ENCODE measurements at regions not wholly inside any gene's neighbourhood (a gene's known extent, or its start where the extent isn't known, plus 50 kb on each side); places are given as distances from the start of the nearest gene placed in this dataset.

DNA sequence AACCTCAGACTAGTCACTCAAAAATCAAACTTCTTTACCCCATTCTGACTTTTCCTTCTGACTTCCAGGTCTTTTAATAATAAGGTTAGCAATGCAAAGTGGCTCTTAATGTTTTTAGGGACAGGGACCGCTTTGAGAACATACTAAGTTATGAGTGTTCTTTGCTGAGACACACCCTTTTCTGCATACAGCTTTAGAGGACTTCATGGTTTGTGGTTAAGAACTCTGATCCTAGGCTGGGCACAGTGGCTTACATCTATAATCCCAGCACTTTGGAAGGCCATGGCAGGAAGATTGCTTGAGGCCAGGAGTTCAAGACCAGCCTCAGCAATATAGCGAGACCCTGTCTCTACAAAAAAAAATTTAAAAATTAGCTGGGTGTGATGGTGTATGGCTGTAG lies 85.8 kb upstream of the CACNA2D3 start:
- no TSS peak for BruUV-seq (replicated peaks)
- H3K9me2 ChIP-seq (ENCODE audit: insufficient read depth), result peaks cover 3% of the 10 kb centered on the region; the same call in 1 of the 2 replicates
- no peak overlapping the region for H2AFZ ChIP-seq (ENCODE audit: low read depth, low read length, poor library complexity, severe bottlenecking)
- H3K27ac ChIP-seq (ENCODE audit: low read depth, low read length), result no peak overlapping the region
- H3K79me2 ChIP-seq (ENCODE audit: insufficient read depth, low read length), result no peaks in the 10 kb centered on the region
- H3K4me1 ChIP-seq (ENCODE audit: control insufficient read depth in 1 of 2, insufficient read depth in 2 of 2, low read length in 2 of 2), result no peaks in the 10 kb centered on the region
- ATAC-seq, result no peak
- H3K9me3 ChIP-seq (ENCODE audit: control insufficient read depth in 1 of 2, insufficient read depth in 1 of 2, low read depth in 1 of 2, low read length in 2 of 2), result no peaks in the 10 kb centered on the region
- H3K9ac ChIP-seq (ENCODE audit: low read length), result no peak overlapping the region
- CTCF ChIA-PET, result no interaction called here
- H3K4me3 ChIP-seq (replicated peaks in 1 of 2; ENCODE audit: low read depth in 1 of 2, low read length in 2 of 2), result no peak overlapping the region
- TF ChIP-seq SIN3A (IDR thresholded peaks at IDR 0.05; ENCODE audit: low read depth), result no peak
- no peak for TF ChIP-seq EGR1 (IDR thresholded peaks at IDR 0.05; ENCODE audit: low read depth)
- TF ChIP-seq, protein P1, sequence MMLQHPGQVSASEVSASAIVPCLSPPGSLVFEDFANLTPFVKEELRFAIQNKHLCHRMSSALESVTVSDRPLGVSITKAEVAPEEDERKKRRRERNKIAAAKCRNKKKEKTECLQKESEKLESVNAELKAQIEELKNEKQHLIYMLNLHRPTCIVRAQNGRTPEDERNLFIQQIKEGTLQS (IDR thresholded peaks at IDR 0.05), result no peak
- no peak for TF ChIP-seq EZH2phosphoT487 (IDR thresholded peaks at IDR 0.05; ENCODE audit: borderline replicate concordance)
- TF ChIP-seq CBX3 (IDR thresholded peaks at IDR 0.05; ENCODE audit: low read depth), result no peak
- TF ChIP-seq SP1 (IDR thresholded peaks at IDR 0.05; ENCODE audit: low read depth), result no peak
- TF ChIP-seq FOSL1 (IDR thresholded peaks at IDR 0.05; ENCODE audit: low read depth), result no peak
- TF ChIP-seq, protein P2, sequence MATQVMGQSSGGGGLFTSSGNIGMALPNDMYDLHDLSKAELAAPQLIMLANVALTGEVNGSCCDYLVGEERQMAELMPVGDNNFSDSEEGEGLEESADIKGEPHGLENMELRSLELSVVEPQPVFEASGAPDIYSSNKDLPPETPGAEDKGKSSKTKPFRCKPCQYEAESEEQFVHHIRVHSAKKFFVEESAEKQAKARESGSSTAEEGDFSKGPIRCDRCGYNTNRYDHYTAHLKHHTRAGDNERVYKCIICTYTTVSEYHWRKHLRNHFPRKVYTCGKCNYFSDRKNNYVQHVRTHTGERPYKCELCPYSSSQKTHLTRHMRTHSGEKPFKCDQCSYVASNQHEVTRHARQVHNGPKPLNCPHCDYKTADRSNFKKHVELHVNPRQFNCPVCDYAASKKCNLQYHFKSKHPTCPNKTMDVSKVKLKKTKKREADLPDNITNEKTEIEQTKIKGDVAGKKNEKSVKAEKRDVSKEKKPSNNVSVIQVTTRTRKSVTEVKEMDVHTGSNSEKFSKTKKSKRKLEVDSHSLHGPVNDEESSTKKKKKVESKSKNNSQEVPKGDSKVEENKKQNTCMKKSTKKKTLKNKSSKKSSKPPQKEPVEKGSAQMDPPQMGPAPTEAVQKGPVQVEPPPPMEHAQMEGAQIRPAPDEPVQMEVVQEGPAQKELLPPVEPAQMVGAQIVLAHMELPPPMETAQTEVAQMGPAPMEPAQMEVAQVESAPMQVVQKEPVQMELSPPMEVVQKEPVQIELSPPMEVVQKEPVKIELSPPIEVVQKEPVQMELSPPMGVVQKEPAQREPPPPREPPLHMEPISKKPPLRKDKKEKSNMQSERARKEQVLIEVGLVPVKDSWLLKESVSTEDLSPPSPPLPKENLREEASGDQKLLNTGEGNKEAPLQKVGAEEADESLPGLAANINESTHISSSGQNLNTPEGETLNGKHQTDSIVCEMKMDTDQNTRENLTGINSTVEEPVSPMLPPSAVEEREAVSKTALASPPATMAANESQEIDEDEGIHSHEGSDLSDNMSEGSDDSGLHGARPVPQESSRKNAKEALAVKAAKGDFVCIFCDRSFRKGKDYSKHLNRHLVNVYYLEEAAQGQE (IDR thresholded peaks at IDR 0.05; ENCODE audit: low read depth), result no peak
- TF ChIP-seq, protein P3, sequence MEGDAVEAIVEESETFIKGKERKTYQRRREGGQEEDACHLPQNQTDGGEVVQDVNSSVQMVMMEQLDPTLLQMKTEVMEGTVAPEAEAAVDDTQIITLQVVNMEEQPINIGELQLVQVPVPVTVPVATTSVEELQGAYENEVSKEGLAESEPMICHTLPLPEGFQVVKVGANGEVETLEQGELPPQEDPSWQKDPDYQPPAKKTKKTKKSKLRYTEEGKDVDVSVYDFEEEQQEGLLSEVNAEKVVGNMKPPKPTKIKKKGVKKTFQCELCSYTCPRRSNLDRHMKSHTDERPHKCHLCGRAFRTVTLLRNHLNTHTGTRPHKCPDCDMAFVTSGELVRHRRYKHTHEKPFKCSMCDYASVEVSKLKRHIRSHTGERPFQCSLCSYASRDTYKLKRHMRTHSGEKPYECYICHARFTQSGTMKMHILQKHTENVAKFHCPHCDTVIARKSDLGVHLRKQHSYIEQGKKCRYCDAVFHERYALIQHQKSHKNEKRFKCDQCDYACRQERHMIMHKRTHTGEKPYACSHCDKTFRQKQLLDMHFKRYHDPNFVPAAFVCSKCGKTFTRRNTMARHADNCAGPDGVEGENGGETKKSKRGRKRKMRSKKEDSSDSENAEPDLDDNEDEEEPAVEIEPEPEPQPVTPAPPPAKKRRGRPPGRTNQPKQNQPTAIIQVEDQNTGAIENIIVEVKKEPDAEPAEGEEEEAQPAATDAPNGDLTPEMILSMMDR (IDR thresholded peaks at IDR 0.05 in 2 of 3, conservative IDR thresholded peaks at IDR 0.05 in 1 of 3; ENCODE audit: borderline replicate concordance in 1 of 3, insufficient read depth in 1 of 3, low read depth in 2 of 3, low read length in 2 of 3), result no peak
- TF ChIP-seq ELF1 (IDR thresholded peaks at IDR 0.05; ENCODE audit: borderline replicate concordance, low read depth), result no peak
- no peak for TF ChIP-seq SRF (IDR thresholded peaks at IDR 0.05; ENCODE audit: low read depth)
- TF ChIP-seq TCF7L2 (IDR thresholded peaks at IDR 0.05; ENCODE audit: borderline replicate concordance, extremely low read depth, insufficient read depth, insufficient read length), result no peak
- TF ChIP-seq EZH2 (IDR thresholded peaks at IDR 0.05), result no peak
- TF ChIP-seq ZFX (IDR thresholded peaks at IDR 0.05), result no peak
- no peak for TF ChIP-seq CEBPB (IDR thresholded peaks at IDR 0.05; ENCODE audit: low read depth)
- no peak for TF ChIP-seq POLR2AphosphoS5 (IDR thresholded peaks at IDR 0.05; ENCODE audit: low read depth, low read length)
- no peak for TF ChIP-seq RAD21 (IDR thresholded peaks at IDR 0.05; ENCODE audit: low read depth)
- RAD21 ChIA-PET (ENCODE audit: low non-redundant PET in 1 of 2, low total read pairs in 2 of 2, uncharacterized antibody in 2 of 2, unreplicated experiment in 2 of 2), result no interaction called here
- no peak for DNase-seq (ENCODE audit: low read depth, low spot score)
- intact Hi-C loops (cut with micrococcal nuclease), result no loop called here
- no peaks in the 10 kb centered on the region for H3K27me3 ChIP-seq (ENCODE audit: insufficient read depth, low read length)
- no peak overlapping the region for H3K4me2 ChIP-seq (ENCODE audit: low read length)
- H4K20me1 ChIP-seq (ENCODE audit: insufficient read depth), result no peaks in the 10 kb centered on the region
- no peaks in the 10 kb centered on the region for H3K36me3 ChIP-seq (ENCODE audit: control insufficient read depth in 1 of 2, insufficient read depth in 2 of 2, low read length in 2 of 2)
- POLR2A ChIA-PET, result no interaction called here
